ENCODE measurements at regions not wholly inside any gene's neighbourhood (a gene's known extent, or its start where the extent isn't known, plus 50 kb on each side); places are given as distances from the start of the nearest gene placed in this dataset.

- DNase-seq = peak; percentile 46
These were observed 58.7 kb upstream of the APOBEC4 start for GRCh38 chr1:183711741-183712361.

GRCh38 chr1:183711165-183711682, 58.1 kb upstream of the APOBEC4 start:
- DNase-seq = no peak

- DNase-seq = no peak
These were observed 57.6 kb upstream of the APOBEC4 start for GRCh38 chr1:183710734-183711133.

- no peak for DNase-seq
These were observed 57.2 kb upstream of the APOBEC4 start for GRCh38 chr1:183710333-183710732.

- DNase-seq = no peak
These were observed 51.0 kb upstream of the APOBEC4 start for GRCh38 chr1:183704131-183704530.
